Suprapubic skin (tissue), 3 donors: ENCODE measurements at regions not wholly inside any gene's neighbourhood (a gene's known extent, or its start where the extent isn't known, plus 50 kb on each side); places are given as distances from the start of the nearest gene placed in this dataset.

Source experiments
- POLR2A ChIP-seq, 2 donors: fragments of 450-650 bp; IDR thresholded peaks; one replicate each; pipeline ENCODE4 v1.6.1; 2017; ENCODE audit warnings: antibody characterized with exemption in 2 of 2, mild to moderate bottlenecking in 2 of 2, moderate library complexity in 2 of 2
- TF ChIP-seq, protein P1 (sequence below), 2 donors: fragments of 200-600 bp in 1 of 2; fragments of 450-650 bp in 1 of 2; sonication (generic) in 1 of 2; IDR thresholded peaks; one replicate each; pipeline ENCODE4 v1.5.1; 2016 to 2019; ENCODE audit warnings: antibody characterized with exemption in 2 of 2, mild to moderate bottlenecking in 1 of 2, moderate library complexity in 1 of 2

DNA sequence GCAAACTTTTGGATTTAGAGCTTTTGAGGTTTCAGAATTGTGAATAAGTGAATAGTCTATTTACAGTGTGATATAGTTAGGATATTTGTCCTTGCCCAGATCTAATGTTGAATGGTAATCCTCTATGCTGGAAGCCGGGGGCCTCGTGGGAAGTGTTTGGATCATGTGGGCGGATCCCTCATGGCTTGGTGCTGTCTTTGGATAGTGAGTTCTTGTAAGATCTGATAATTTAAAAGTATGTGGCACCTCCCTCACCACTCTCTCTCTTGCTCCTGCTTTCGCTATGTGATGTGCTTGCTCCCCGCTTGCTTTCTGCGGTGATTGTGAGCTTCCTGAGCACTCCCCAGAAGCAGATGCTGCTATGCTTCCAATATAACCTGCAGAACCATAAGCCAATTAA is 128.0 kb upstream of the KCNJ3 start:
- no peak for TF ChIP-seq POLR2A (IDR thresholded peaks at IDR 0.05)
- TF ChIP-seq, protein P1, sequence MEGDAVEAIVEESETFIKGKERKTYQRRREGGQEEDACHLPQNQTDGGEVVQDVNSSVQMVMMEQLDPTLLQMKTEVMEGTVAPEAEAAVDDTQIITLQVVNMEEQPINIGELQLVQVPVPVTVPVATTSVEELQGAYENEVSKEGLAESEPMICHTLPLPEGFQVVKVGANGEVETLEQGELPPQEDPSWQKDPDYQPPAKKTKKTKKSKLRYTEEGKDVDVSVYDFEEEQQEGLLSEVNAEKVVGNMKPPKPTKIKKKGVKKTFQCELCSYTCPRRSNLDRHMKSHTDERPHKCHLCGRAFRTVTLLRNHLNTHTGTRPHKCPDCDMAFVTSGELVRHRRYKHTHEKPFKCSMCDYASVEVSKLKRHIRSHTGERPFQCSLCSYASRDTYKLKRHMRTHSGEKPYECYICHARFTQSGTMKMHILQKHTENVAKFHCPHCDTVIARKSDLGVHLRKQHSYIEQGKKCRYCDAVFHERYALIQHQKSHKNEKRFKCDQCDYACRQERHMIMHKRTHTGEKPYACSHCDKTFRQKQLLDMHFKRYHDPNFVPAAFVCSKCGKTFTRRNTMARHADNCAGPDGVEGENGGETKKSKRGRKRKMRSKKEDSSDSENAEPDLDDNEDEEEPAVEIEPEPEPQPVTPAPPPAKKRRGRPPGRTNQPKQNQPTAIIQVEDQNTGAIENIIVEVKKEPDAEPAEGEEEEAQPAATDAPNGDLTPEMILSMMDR (IDR thresholded peaks at IDR 0.05) = no peak
